ACHN (cell line): ENCODE measurements at regions not wholly inside any gene's neighbourhood (a gene's known extent, or its start where the extent isn't known, plus 50 kb on each side); places are given as distances from the start of the nearest gene placed in this dataset.

ENCODE experiments used
- DNase-seq: peaks from one replicate; pipeline ENCODE4 v3.0.0-alpha.2; 2015
- in situ Hi-C: cut with HindIII; loops from 2 replicates; pipeline ENCODE4 v1.10.0; 2017; ENCODE audit warnings: low sequenced_read_pairs, low pct_ligation_motif_present, low pct_unique_long_range_greater_than_20kb

- in situ Hi-C loops: no loop called here
- no peak for DNase-seq
Measured at GRCh38 chr7:17544401-17544800, 245.9 kb downstream of the AHR start.

- in situ Hi-C loops: no loop called here
- no peak for DNase-seq
Measured at GRCh38 chr7:17545348-17545747, 246.9 kb downstream of the AHR start.

- in situ Hi-C loops: no loop called here
- DNase-seq: no peak
Measured at GRCh38 chr7:17546189-17546588, 247.7 kb downstream of the AHR start.

GRCh38 chr7:17546592-17546991 is 248.1 kb downstream of the AHR start:
- in situ Hi-C loops: no loop called here
- no peak for DNase-seq

- peak; percentile 25 for DNase-seq
- in situ Hi-C loops: no loop called here
Measured at GRCh38 chr7:17548014-17548653, 249.7 kb downstream of the AHR start.

- in situ Hi-C loops: no loop called here
- no peak for DNase-seq
Measured at GRCh38 chr7:17549406-17549805, 251.0 kb downstream of the AHR start.

- DNase-seq: no peak
- in situ Hi-C loops: no loop called here
Measured at GRCh38 chr7:17552373-17552772, 253.9 kb downstream of the AHR start.

GRCh38 chr7:17552952-17553351 is 254.5 kb downstream of the AHR start:
- DNase-seq: no peak
- in situ Hi-C loops: no loop called here

- no peak for DNase-seq
- in situ Hi-C loops: no loop called here
Measured at GRCh38 chr7:17554341-17555015, 256.0 kb downstream of the AHR start.

- in situ Hi-C loops: no loop called here
Measured at GRCh38 chr7:17556247-17556956, 257.9 kb downstream of the AHR start.

GRCh38 chr7:17557251-17557671 is 258.8 kb downstream of the AHR start:
- DNase-seq: no peak
- in situ Hi-C loops: no loop called here

More at GRCh38 chr7:17556247-17556956, 257.9 kb downstream of the AHR start:
- no peak for DNase-seq

- DNase-seq: no peak
- in situ Hi-C loops: no loop called here
Measured at GRCh38 chr7:17558135-17558534, 259.7 kb downstream of the AHR start.

- peak; percentile 55 for DNase-seq
- in situ Hi-C loops: no loop called here
Measured at GRCh38 chr7:17558558-17559332, 260.3 kb downstream of the AHR start.

- in situ Hi-C loops: no loop called here
- no peak for DNase-seq
Measured at GRCh38 chr7:17559388-17559787, 260.9 kb downstream of the AHR start.

- no peak for DNase-seq
- in situ Hi-C loops: no loop called here
Measured at GRCh38 chr7:17560516-17560915, 262.1 kb downstream of the AHR start.

- no peak for DNase-seq
- in situ Hi-C loops: no loop called here
Measured at GRCh38 chr7:17560966-17561365, 262.5 kb downstream of the AHR start.

- DNase-seq: no peak
- in situ Hi-C loops: no loop called here
Measured at GRCh38 chr7:17564678-17565212, 266.3 kb downstream of the AHR start.

- no peak for DNase-seq
- in situ Hi-C loops: no loop called here
Measured at GRCh38 chr7:17580141-17580540, 281.7 kb downstream of the AHR start.

GRCh38 chr7:17580856-17581255 is 282.4 kb downstream of the AHR start:
- no peak for DNase-seq
- in situ Hi-C loops: no loop called here
